ENCODE measurements at regions not wholly inside any gene's neighbourhood (a gene's known extent, or its start where the extent isn't known, plus 50 kb on each side); places are given as distances from the start of the nearest gene placed in this dataset.

GRCh38 chr21:26781331-26781730, 63.9 kb downstream of the ADAMTS1 start:
- no peak overlapping the region for H3K27ac ChIP-seq

DNA sequence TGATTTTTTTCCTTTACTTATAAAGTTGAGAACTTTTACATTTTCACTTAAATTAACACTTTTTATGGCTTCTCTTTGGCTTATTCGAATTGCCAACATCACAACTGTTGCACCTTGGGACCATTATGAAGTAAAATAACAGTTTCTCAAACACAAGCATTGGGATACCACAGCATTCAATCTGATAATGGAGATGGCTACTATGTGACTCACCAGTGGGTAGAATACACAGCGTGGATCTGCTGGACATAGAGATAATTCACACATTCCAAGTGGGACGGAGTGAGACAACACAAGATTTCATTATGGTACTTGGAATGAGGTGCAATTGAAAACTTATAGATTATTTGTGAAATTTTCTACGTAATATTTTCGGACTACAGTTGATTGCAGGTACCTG, 68.0 kb downstream of the ADAMTS1 start:
- WGBS, 5 donors, result 81 to 90% (median 88%) methylated on average over 5 of the region's 5 CpGs
- intact Hi-C loops (cut with DNase I; ENCODE audit: low total_unique reads), result no loop called here

More at GRCh38 chr21:26781331-26781730, 63.9 kb downstream of the ADAMTS1 start:
- no peaks in the 10 kb centered on the region for H3K9me3 ChIP-seq
- H3K4me3 ChIP-seq, result no peak overlapping the region
- no peaks in the 10 kb centered on the region for H3K4me1 ChIP-seq
- TF ChIP-seq POLR2A (IDR thresholded peaks at IDR 0.05) (no peak), POLR2AphosphoS5 (IDR thresholded peaks at IDR 0.05) (no peak)
- TF ChIP-seq, protein P1, sequence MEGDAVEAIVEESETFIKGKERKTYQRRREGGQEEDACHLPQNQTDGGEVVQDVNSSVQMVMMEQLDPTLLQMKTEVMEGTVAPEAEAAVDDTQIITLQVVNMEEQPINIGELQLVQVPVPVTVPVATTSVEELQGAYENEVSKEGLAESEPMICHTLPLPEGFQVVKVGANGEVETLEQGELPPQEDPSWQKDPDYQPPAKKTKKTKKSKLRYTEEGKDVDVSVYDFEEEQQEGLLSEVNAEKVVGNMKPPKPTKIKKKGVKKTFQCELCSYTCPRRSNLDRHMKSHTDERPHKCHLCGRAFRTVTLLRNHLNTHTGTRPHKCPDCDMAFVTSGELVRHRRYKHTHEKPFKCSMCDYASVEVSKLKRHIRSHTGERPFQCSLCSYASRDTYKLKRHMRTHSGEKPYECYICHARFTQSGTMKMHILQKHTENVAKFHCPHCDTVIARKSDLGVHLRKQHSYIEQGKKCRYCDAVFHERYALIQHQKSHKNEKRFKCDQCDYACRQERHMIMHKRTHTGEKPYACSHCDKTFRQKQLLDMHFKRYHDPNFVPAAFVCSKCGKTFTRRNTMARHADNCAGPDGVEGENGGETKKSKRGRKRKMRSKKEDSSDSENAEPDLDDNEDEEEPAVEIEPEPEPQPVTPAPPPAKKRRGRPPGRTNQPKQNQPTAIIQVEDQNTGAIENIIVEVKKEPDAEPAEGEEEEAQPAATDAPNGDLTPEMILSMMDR (IDR thresholded peaks at IDR 0.05 in 8 of 11, conservative IDR thresholded peaks at IDR 0.05 in 3 of 11), result no peak
- DNase-seq, result no peak
- intact Hi-C loops (cut with DNase I; ENCODE audit: low total_unique reads), result no loop called here
- no peaks in the 10 kb centered on the region for H3K36me3 ChIP-seq
- 80 to 100% (median 95%) methylated on average over 1 of the region's 1 CpG for WGBS, 5 donors
- H3K27me3 ChIP-seq (replicated peaks in 1 of 7), result no peaks in the 10 kb centered on the region

DNA sequence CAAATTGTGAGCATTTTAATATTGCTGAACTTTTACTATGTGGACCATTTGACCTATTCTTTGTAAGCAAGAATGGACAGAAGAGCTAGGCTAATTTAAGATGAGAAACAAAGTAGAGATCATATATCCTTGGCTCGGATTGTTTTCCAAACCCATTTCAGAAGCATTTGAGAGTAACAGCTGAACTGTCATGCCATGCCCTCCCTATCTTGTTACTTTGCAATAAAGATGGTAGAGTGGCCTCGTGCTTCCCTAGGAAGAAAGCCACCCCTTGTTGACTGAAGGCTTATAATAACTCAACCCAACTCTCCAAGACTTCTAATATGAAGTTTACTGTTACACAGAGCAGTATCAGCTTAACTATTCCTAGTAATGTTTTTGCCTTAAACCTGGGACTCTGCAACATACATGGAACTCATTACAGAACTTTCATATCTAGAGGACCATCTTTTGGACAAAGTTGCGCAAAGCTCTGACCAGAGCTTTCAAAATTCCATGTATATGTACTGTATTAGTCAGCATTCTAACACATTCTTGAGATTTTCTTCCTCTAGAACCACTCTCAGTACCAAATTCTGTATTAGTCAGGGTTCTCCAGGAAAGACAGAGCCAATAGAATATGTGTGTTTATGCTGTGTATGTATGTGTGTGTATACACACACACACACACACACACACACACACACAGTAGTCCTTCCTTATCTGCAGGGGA, 68.7 kb downstream of the ADAMTS1 start:
- Histone ChIP-seq H3K9me3 (no peaks in the 10 kb centered on the region), H3K36me3 (no peaks in the 10 kb centered on the region), H3K27ac (no peak overlapping the region), H3K27me3 (replicated peaks in 1 of 7) (no peaks in the 10 kb centered on the region), H3K4me3 (no peak overlapping the region), H3K4me1 (no peaks in the 10 kb centered on the region)
- TF ChIP-seq, protein P1 (IDR thresholded peaks at IDR 0.05 in 8 of 11, conservative IDR thresholded peaks at IDR 0.05 in 3 of 11), result no peak
- TF ChIP-seq POLR2A (IDR thresholded peaks at IDR 0.05) (no peak), POLR2AphosphoS5 (IDR thresholded peaks at IDR 0.05) (no peak)
- 82 to 88% (median 87%) methylated on average over 3 of the region's 3 CpGs for WGBS, 5 donors
- intact Hi-C loops (cut with DNase I; ENCODE audit: low total_unique reads), result no loop called here
- no peak for DNase-seq

More for the DNA sequence above, 68.0 kb downstream of the ADAMTS1 start:
- Histone ChIP-seq H3K36me3 (no peaks in the 10 kb centered on the region), H3K27me3 (replicated peaks in 1 of 7) (no peaks in the 10 kb centered on the region), H3K4me3 (no peak overlapping the region), H3K4me1 (no peaks in the 10 kb centered on the region), H3K27ac (no peak overlapping the region), H3K9me3 (no peaks in the 10 kb centered on the region)
- TF ChIP-seq POLR2A (IDR thresholded peaks at IDR 0.05) (no peak), POLR2AphosphoS5 (IDR thresholded peaks at IDR 0.05) (no peak)
- TF ChIP-seq, protein P1 (IDR thresholded peaks at IDR 0.05 in 8 of 11, conservative IDR thresholded peaks at IDR 0.05 in 3 of 11), result no peak
- DNase-seq, result no peak

DNA sequence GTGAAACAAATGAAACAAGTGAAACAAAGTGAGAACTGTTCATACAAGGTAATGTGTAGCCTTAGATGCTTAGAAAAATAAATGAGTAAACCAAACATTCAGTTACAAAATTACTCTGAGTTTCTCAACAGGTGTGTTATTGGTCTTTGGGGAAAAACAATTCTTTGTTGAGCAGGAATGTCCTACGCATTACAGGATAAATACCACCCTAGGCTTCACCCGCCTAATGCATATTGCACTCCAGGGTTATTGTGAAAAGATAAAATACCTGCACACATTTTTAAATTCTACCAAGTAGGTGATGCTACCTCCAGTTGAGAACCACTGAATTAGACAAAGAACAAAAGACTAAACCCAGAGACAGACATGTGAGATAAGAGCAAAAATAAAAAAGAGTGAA, 72.2 kb downstream of the ADAMTS1 start:
- no peaks in the 10 kb centered on the region for H3K36me3 ChIP-seq
- 89 to 96% (median 90%) methylated on average over 2 of the region's 2 CpGs for WGBS, 5 donors
- TF ChIP-seq POLR2AphosphoS5 (IDR thresholded peaks at IDR 0.05), result no peak
- no peak for TF ChIP-seq POLR2A (IDR thresholded peaks at IDR 0.05)
- TF ChIP-seq, protein P1 (IDR thresholded peaks at IDR 0.05 in 8 of 11, conservative IDR thresholded peaks at IDR 0.05 in 3 of 11), result no peak
- DNase-seq, result no peak
- H3K9me3 ChIP-seq, result no peaks in the 10 kb centered on the region
- no peak overlapping the region for H3K27ac ChIP-seq
- H3K4me1 ChIP-seq, result no peaks in the 10 kb centered on the region
- no peaks in the 10 kb centered on the region for H3K27me3 ChIP-seq (replicated peaks in 1 of 7)
- intact Hi-C loops (cut with DNase I; ENCODE audit: low total_unique reads), result no loop called here
- H3K4me3 ChIP-seq, result no peak overlapping the region

Measured in spleen (tissue), 11 donors.